ENCODE measurements at regions not wholly inside any gene's neighbourhood (a gene's known extent, or its start where the extent isn't known, plus 50 kb on each side); places are given as distances from the start of the nearest gene placed in this dataset.

GRCh38 chr20:51108638-51109363, 85.9 kb upstream of the KCNG1 start:
- no peaks in the 10 kb centered on the region for H3K9me2 ChIP-seq (replicated peaks; ENCODE audit: low read length)
- DNase-seq (no peak), ATAC-seq (no peak)
- no TSS peak for BruUV-seq (replicated peaks)
- no peaks in the 10 kb centered on the region for H3K79me2 ChIP-seq (ENCODE audit: low read length)
- no peaks in the 10 kb centered on the region for H3K4me1 ChIP-seq (ENCODE audit: insufficient read depth, low read length)
- no peaks in the 10 kb centered on the region for H4K20me1 ChIP-seq (ENCODE audit: low read length)
- ChIA-PET POLR2A (ENCODE audit: unreplicated experiment) (interaction anchor here (0.6 kb wide), 1 partner anchor 9 kb away, joined by 3 read pairs; no protein-coding TSS in a partner anchor), CTCF (no interaction called here)
- H2AFZ ChIP-seq (ENCODE audit: low read length) = no peak overlapping the region
- H3K27me3 ChIP-seq (ENCODE audit: low read length) = peaks cover 46% of the 10 kb centered on the region
- no peak for TF ChIP-seq EZH2 (IDR thresholded peaks at IDR 0.05; ENCODE audit: low read length, unreplicated experiment)
- TF ChIP-seq CTCF (conservative IDR thresholded peaks at IDR 0.05; ENCODE audit: low read depth, low read length) = no peak
- TF ChIP-seq EZH2phosphoT487 (IDR thresholded peaks at IDR 0.05; ENCODE audit: borderline replicate concordance, low read length) = no peak
- no peak overlapping the region for H3K4me2 ChIP-seq (ENCODE audit: low read length)
- no peak overlapping the region for H3K9ac ChIP-seq (ENCODE audit: low read length)
- intact Hi-C loops (cut with micrococcal nuclease) = no loop called here
- no peaks in the 10 kb centered on the region for H3K9me3 ChIP-seq (ENCODE audit: low read length)
- H3K4me3 ChIP-seq (ENCODE audit: low read length) = no peak overlapping the region
- H3K36me3 ChIP-seq (ENCODE audit: low read depth, low read length) = no peaks in the 10 kb centered on the region
- H3F3A ChIP-seq (ENCODE audit: low read length, unreplicated experiment) = no peaks in the 10 kb centered on the region
- H3K27ac ChIP-seq (ENCODE audit: low read length) = no peak overlapping the region

- no peak overlapping the region for H3K4me2 ChIP-seq (ENCODE audit: low read length)
- H3K27me3 ChIP-seq (ENCODE audit: low read length) = peaks cover 41% of the 10 kb centered on the region
- no peak overlapping the region for H3K4me3 ChIP-seq (ENCODE audit: low read length)
- no peaks in the 10 kb centered on the region for H4K20me1 ChIP-seq (ENCODE audit: low read length)
- H3K9me3 ChIP-seq (ENCODE audit: low read length) = no peaks in the 10 kb centered on the region
- no peaks in the 10 kb centered on the region for H3F3A ChIP-seq (ENCODE audit: low read length, unreplicated experiment)
- TF ChIP-seq CTCF (conservative IDR thresholded peaks at IDR 0.05; ENCODE audit: low read depth, low read length) = no peak
- no peak for TF ChIP-seq EZH2 (IDR thresholded peaks at IDR 0.05; ENCODE audit: low read length, unreplicated experiment)
- no peak for TF ChIP-seq EZH2phosphoT487 (IDR thresholded peaks at IDR 0.05; ENCODE audit: borderline replicate concordance, low read length)
- no TSS peak for BruUV-seq (replicated peaks)
- H3K9me2 ChIP-seq (replicated peaks; ENCODE audit: low read length) = no peaks in the 10 kb centered on the region
- H3K9ac ChIP-seq (ENCODE audit: low read length) = no peak overlapping the region
- H3K4me1 ChIP-seq (ENCODE audit: insufficient read depth, low read length) = no peaks in the 10 kb centered on the region
- intact Hi-C loops (cut with micrococcal nuclease) = no loop called here
- ATAC-seq (no peak), DNase-seq (no peak)
- H3K36me3 ChIP-seq (ENCODE audit: low read depth, low read length) = no peaks in the 10 kb centered on the region
- CTCF ChIA-PET = no interaction called here
- H3K27ac ChIP-seq (ENCODE audit: low read length) = no peak overlapping the region
- no peaks in the 10 kb centered on the region for H3K79me2 ChIP-seq (ENCODE audit: low read length)
- POLR2A ChIA-PET (ENCODE audit: unreplicated experiment) = no interaction called here
- H2AFZ ChIP-seq (ENCODE audit: low read length) = no peak overlapping the region
Measured at GRCh38 chr20:51106011-51106410, 83.1 kb upstream of the KCNG1 start.

Measured in PC-3 (cell line).